Rectal smooth muscle tissue (tissue), 1 donor: ENCODE measurements at regions not wholly inside any gene's neighbourhood (a gene's known extent, or its start where the extent isn't known, plus 50 kb on each side); places are given as distances from the start of the nearest gene placed in this dataset.

Source experiments
- H3K27ac ChIP-seq: one replicate; pipeline ENCODE4 v1.7.0; 2013; ENCODE audit warnings: low read depth, low read length, inconsistent platforms
- H3K27me3 ChIP-seq: one replicate; pipeline ENCODE4 v1.7.0; 2013; ENCODE audit warnings: low read length; ENCODE audit not compliant: control insufficient read depth, insufficient read depth
- H3K36me3 ChIP-seq: one replicate; pipeline ENCODE4 v1.7.0; 2013; ENCODE audit warnings: low read length; ENCODE audit not compliant: control insufficient read depth, insufficient read depth
- H3K4me1 ChIP-seq: one replicate; pipeline ENCODE4 v1.7.0; 2013; ENCODE audit warnings: low read length; ENCODE audit not compliant: control insufficient read depth, insufficient read depth
- H3K4me3 ChIP-seq: one replicate; pipeline ENCODE4 v1.7.0; 2013; ENCODE audit warnings: low read length
- H3K9ac ChIP-seq: one replicate; pipeline ENCODE4 v1.7.0; 2013; ENCODE audit warnings: low read length

GRCh38 chr12:20213723-20214625, 154.4 kb upstream of the PDE3A start:
- Histone ChIP-seq H3K27ac (no peak overlapping the region), H3K27me3 (no peaks in the 10 kb centered on the region), H3K36me3 (no peaks in the 10 kb centered on the region), H3K4me3 (no peak overlapping the region), H3K4me1 (peaks cover 17% of the 10 kb centered on the region), H3K9ac (no peak overlapping the region)

GRCh38 chr12:20220339-20220738, 148.0 kb upstream of the PDE3A start:
- H3K36me3 ChIP-seq, result no peaks in the 10 kb centered on the region

GRCh38 chr12:20232931-20233675, 135.2 kb upstream of the PDE3A start:
- Histone ChIP-seq H3K27ac (no peak overlapping the region), H3K4me3 (no peak overlapping the region), H3K9ac (no peak overlapping the region), H3K36me3 (no peaks in the 10 kb centered on the region), H3K4me1 (no peaks in the 10 kb centered on the region), H3K27me3 (no peaks in the 10 kb centered on the region)

More at GRCh38 chr12:20220339-20220738, 148.0 kb upstream of the PDE3A start:
- Histone ChIP-seq H3K27ac (no peak overlapping the region), H3K4me3 (no peak overlapping the region), H3K4me1 (no peaks in the 10 kb centered on the region), H3K27me3 (no peaks in the 10 kb centered on the region), H3K9ac (no peak overlapping the region)

GRCh38 chr12:20234474-20234873, 133.9 kb upstream of the PDE3A start:
- Histone ChIP-seq H3K4me1 (no peaks in the 10 kb centered on the region), H3K9ac (no peak overlapping the region), H3K27me3 (no peaks in the 10 kb centered on the region), H3K27ac (no peak overlapping the region), H3K36me3 (no peaks in the 10 kb centered on the region), H3K4me3 (no peak overlapping the region)

GRCh38 chr12:20237091-20237490, 131.2 kb upstream of the PDE3A start:
- H3K27me3 ChIP-seq, result no peaks in the 10 kb centered on the region
- no peaks in the 10 kb centered on the region for H3K36me3 ChIP-seq
- H3K27ac ChIP-seq, result no peak overlapping the region
- H3K9ac ChIP-seq, result no peak overlapping the region
- no peaks in the 10 kb centered on the region for H3K4me1 ChIP-seq
- H3K4me3 ChIP-seq, result no peak overlapping the region

GRCh38 chr12:20245491-20245890, 122.8 kb upstream of the PDE3A start:
- Histone ChIP-seq H3K4me1 (no peaks in the 10 kb centered on the region), H3K4me3 (no peak overlapping the region), H3K27ac (no peak overlapping the region), H3K36me3 (no peaks in the 10 kb centered on the region), H3K27me3 (no peaks in the 10 kb centered on the region), H3K9ac (no peak overlapping the region)

- no peaks in the 10 kb centered on the region for H3K36me3 ChIP-seq
- H3K27ac ChIP-seq, result no peak overlapping the region
Measured at GRCh38 chr12:20248646-20249045, 119.7 kb upstream of the PDE3A start.

GRCh38 chr12:20250761-20251160, 117.6 kb upstream of the PDE3A start:
- H3K9ac ChIP-seq, result no peak overlapping the region
- no peaks in the 10 kb centered on the region for H3K27me3 ChIP-seq
- H3K36me3 ChIP-seq, result no peaks in the 10 kb centered on the region
- no peaks in the 10 kb centered on the region for H3K4me1 ChIP-seq
- H3K4me3 ChIP-seq, result no peak overlapping the region
- no peak overlapping the region for H3K27ac ChIP-seq

More at GRCh38 chr12:20248646-20249045, 119.7 kb upstream of the PDE3A start:
- no peaks in the 10 kb centered on the region for H3K27me3 ChIP-seq
- H3K9ac ChIP-seq, result no peak overlapping the region
- H3K4me3 ChIP-seq, result no peak overlapping the region
- no peaks in the 10 kb centered on the region for H3K4me1 ChIP-seq

GRCh38 chr12:20257311-20257710, 111.0 kb upstream of the PDE3A start:
- H3K27me3 ChIP-seq, result no peaks in the 10 kb centered on the region
- no peak overlapping the region for H3K27ac ChIP-seq
- H3K36me3 ChIP-seq, result no peaks in the 10 kb centered on the region
- no peak overlapping the region for H3K9ac ChIP-seq
- no peak overlapping the region for H3K4me3 ChIP-seq
- H3K4me1 ChIP-seq, result no peaks in the 10 kb centered on the region

GRCh38 chr12:20259786-20260185, 108.6 kb upstream of the PDE3A start:
- Histone ChIP-seq H3K4me1 (no peaks in the 10 kb centered on the region), H3K4me3 (no peak overlapping the region), H3K27me3 (no peaks in the 10 kb centered on the region), H3K27ac (no peak overlapping the region), H3K9ac (no peak overlapping the region), H3K36me3 (no peaks in the 10 kb centered on the region)

- no peak overlapping the region for H3K4me3 ChIP-seq
- no peak overlapping the region for H3K27ac ChIP-seq
- H3K27me3 ChIP-seq, result no peaks in the 10 kb centered on the region
- H3K4me1 ChIP-seq, result no peaks in the 10 kb centered on the region
- H3K9ac ChIP-seq, result no peak overlapping the region
- H3K36me3 ChIP-seq, result no peaks in the 10 kb centered on the region
Measured at GRCh38 chr12:20260851-20261250, 107.5 kb upstream of the PDE3A start.

GRCh38 chr12:20262119-20262518, 106.2 kb upstream of the PDE3A start:
- no peak overlapping the region for H3K9ac ChIP-seq
- H3K4me1 ChIP-seq, result no peaks in the 10 kb centered on the region
- H3K27ac ChIP-seq, result no peak overlapping the region
- H3K36me3 ChIP-seq, result no peaks in the 10 kb centered on the region
- no peak overlapping the region for H3K4me3 ChIP-seq
- no peaks in the 10 kb centered on the region for H3K27me3 ChIP-seq
